ENCODE measurements at regions not wholly inside any gene's neighbourhood (a gene's known extent, or its start where the extent isn't known, plus 50 kb on each side); places are given as distances from the start of the nearest gene placed in this dataset.

DNA sequence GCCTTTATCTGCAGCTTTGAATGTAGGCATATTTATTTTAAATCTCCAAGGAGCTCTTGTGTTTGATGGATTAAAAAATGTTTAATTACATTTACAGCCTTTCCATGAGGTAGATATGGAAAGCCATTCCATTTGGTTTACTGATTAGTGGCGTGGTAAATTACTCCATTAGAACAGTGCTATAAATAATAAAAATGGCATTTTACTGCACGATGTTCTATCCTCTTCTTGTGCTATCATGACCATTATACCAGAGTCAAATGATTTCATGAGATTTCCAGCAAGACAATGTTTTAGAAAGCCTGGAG, 250.9 kb upstream of the HTR2A start:
- Histone ChIP-seq H3F3A (ENCODE audit: low read depth) (no peaks in the 10 kb centered on the region), H4K20me1 (ENCODE audit: insufficient read depth, low read length, poor library complexity, severe bottlenecking) (no peaks in the 10 kb centered on the region), H3K9me2 (replicated peaks; ENCODE audit: low read depth, low read length) (no peaks in the 10 kb centered on the region), H3K36me3 (ENCODE audit: insufficient read depth, low read length) (no peaks in the 10 kb centered on the region), H3K4me2 (ENCODE audit: low read depth, low read length, poor library complexity, severe bottlenecking) (no peak overlapping the region), H3K27me3 (ENCODE audit: insufficient read depth, low read length, poor library complexity, severe bottlenecking) (no peaks in the 10 kb centered on the region), H2AFZ (ENCODE audit: low read length) (no peak overlapping the region), H3K79me2 (ENCODE audit: insufficient read depth, low read length) (no peaks in the 10 kb centered on the region), H3K4me1 (ENCODE audit: insufficient read depth, low read length, poor library complexity, severe bottlenecking) (no peaks in the 10 kb centered on the region), H3K9me3 (ENCODE audit: insufficient read depth, low read depth, low read length) (no peaks in the 10 kb centered on the region), H3K9ac (ENCODE audit: low read depth, low read length, poor library complexity, severe bottlenecking) (no peak overlapping the region), H3K4me3 (ENCODE audit: low read length, poor library complexity, severe bottlenecking) (no peak overlapping the region)
- TF ChIP-seq, protein P1, sequence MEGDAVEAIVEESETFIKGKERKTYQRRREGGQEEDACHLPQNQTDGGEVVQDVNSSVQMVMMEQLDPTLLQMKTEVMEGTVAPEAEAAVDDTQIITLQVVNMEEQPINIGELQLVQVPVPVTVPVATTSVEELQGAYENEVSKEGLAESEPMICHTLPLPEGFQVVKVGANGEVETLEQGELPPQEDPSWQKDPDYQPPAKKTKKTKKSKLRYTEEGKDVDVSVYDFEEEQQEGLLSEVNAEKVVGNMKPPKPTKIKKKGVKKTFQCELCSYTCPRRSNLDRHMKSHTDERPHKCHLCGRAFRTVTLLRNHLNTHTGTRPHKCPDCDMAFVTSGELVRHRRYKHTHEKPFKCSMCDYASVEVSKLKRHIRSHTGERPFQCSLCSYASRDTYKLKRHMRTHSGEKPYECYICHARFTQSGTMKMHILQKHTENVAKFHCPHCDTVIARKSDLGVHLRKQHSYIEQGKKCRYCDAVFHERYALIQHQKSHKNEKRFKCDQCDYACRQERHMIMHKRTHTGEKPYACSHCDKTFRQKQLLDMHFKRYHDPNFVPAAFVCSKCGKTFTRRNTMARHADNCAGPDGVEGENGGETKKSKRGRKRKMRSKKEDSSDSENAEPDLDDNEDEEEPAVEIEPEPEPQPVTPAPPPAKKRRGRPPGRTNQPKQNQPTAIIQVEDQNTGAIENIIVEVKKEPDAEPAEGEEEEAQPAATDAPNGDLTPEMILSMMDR (conservative IDR thresholded peaks at IDR 0.05; ENCODE audit: low read length) = no peak
- TF ChIP-seq EZH2phosphoT487 (IDR thresholded peaks at IDR 0.05; ENCODE audit: borderline replicate concordance) = no peak

DNA sequence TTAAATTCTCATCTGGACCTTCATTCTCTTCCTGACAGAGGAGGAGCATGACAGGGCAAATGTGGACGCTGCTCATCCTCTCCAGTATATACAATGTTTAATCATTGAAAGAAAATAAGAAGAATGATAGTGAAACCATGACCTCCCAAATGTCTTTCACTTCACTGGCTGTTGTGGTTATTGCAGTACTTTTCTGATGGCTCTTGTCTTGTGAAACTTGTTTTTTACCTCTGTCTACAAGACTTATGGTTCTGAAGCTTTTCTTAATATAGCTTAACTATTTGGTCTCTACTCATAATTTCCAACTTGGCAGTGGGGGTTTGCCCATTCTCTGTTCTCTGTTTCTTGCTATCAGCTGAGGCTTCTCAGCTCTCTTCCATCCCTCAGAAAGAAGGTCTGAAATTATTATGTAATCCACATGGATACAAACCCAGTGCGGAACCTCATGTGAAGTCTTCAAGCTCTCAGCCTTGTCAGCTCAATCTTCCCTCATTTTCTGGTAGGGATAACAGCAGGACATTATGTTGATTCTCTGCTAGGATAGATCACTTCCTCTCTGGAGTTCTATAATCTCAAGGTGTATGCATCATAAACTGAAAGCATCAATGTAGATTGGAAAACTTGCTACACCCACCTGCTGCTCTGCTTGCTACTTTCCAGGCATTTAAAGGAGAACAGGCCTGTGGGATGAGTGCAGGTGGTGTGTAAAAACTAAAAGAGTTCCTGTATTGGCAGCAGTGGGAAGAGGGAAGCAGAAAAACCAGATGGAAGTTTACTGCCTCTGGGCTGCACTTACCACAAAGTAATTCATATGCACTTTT, 250.3 kb upstream of the HTR2A start:
- Histone ChIP-seq H4K20me1 (ENCODE audit: insufficient read depth, low read length, poor library complexity, severe bottlenecking) (no peaks in the 10 kb centered on the region), H2AFZ (ENCODE audit: low read length) (no peak overlapping the region)
- TF ChIP-seq, protein P1 (conservative IDR thresholded peaks at IDR 0.05; ENCODE audit: low read length) = no peak
- TF ChIP-seq EZH2phosphoT487 (IDR thresholded peaks at IDR 0.05; ENCODE audit: borderline replicate concordance) = no peak

DNA sequence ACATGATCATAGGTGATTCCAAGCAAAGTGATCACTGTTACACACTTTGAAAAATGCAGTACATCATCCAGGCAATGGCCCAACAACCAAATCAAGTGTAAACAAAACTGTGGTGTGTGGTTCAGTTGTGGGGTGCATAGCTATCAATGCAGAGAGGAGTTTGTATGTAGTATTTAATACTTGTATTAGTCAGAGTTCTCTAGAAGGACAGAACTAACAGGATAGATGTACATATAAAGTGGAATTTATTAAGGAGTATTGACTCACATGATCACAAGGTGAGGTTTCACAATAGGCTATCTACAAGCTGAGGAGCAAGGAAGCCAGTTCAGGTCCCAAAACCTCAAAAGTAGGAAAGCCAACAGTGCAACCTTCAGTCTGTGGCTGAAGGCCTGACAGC, 249.3 kb upstream of the HTR2A start:
- no peaks in the 10 kb centered on the region for H3K36me3 ChIP-seq (ENCODE audit: insufficient read depth, low read length)
- no peaks in the 10 kb centered on the region for H4K20me1 ChIP-seq (ENCODE audit: insufficient read depth, low read length, poor library complexity, severe bottlenecking)
- H3F3A ChIP-seq (ENCODE audit: low read depth) = no peaks in the 10 kb centered on the region
- no peaks in the 10 kb centered on the region for H3K9me3 ChIP-seq (ENCODE audit: insufficient read depth, low read depth, low read length)
- H3K79me2 ChIP-seq (ENCODE audit: insufficient read depth, low read length) = no peaks in the 10 kb centered on the region
- no peak overlapping the region for H2AFZ ChIP-seq (ENCODE audit: low read length)
- TF ChIP-seq, protein P1 (conservative IDR thresholded peaks at IDR 0.05; ENCODE audit: low read length) = no peak
- no peak for TF ChIP-seq EZH2phosphoT487 (IDR thresholded peaks at IDR 0.05; ENCODE audit: borderline replicate concordance)
- H3K9me2 ChIP-seq (replicated peaks; ENCODE audit: low read depth, low read length) = no peaks in the 10 kb centered on the region
- no peak overlapping the region for H3K4me3 ChIP-seq (ENCODE audit: low read length, poor library complexity, severe bottlenecking)
- no peaks in the 10 kb centered on the region for H3K27me3 ChIP-seq (ENCODE audit: insufficient read depth, low read length, poor library complexity, severe bottlenecking)
- no peak overlapping the region for H3K9ac ChIP-seq (ENCODE audit: low read depth, low read length, poor library complexity, severe bottlenecking)
- H3K4me1 ChIP-seq (ENCODE audit: insufficient read depth, low read length, poor library complexity, severe bottlenecking) = no peaks in the 10 kb centered on the region
- no peak overlapping the region for H3K4me2 ChIP-seq (ENCODE audit: low read depth, low read length, poor library complexity, severe bottlenecking)

More for the DNA sequence above, 250.3 kb upstream of the HTR2A start:
- Histone ChIP-seq H3K4me3 (ENCODE audit: low read length, poor library complexity, severe bottlenecking) (no peak overlapping the region), H3K9ac (ENCODE audit: low read depth, low read length, poor library complexity, severe bottlenecking) (no peak overlapping the region), H3K9me3 (ENCODE audit: insufficient read depth, low read depth, low read length) (no peaks in the 10 kb centered on the region), H3K9me2 (replicated peaks; ENCODE audit: low read depth, low read length) (no peaks in the 10 kb centered on the region), H3F3A (ENCODE audit: low read depth) (no peaks in the 10 kb centered on the region), H3K4me2 (ENCODE audit: low read depth, low read length, poor library complexity, severe bottlenecking) (no peak overlapping the region), H3K79me2 (ENCODE audit: insufficient read depth, low read length) (no peaks in the 10 kb centered on the region), H3K4me1 (ENCODE audit: insufficient read depth, low read length, poor library complexity, severe bottlenecking) (no peaks in the 10 kb centered on the region), H3K27me3 (ENCODE audit: insufficient read depth, low read length, poor library complexity, severe bottlenecking) (no peaks in the 10 kb centered on the region), H3K36me3 (ENCODE audit: insufficient read depth, low read length) (no peaks in the 10 kb centered on the region)

All from Loucy (cell line).